ENCODE measurements at regions not wholly inside any gene's neighbourhood (a gene's known extent, or its start where the extent isn't known, plus 50 kb on each side); places are given as distances from the start of the nearest gene placed in this dataset.

- no peak overlapping the region for H3K4me3 ChIP-seq (ENCODE audit: low read depth, low read length)
- DNase-seq (ENCODE audit: low read depth) (no peak), FAIRE-seq (no peak)
- H3K36me3 ChIP-seq (ENCODE audit: control insufficient read depth, insufficient read depth, low read length), result no peaks in the 10 kb centered on the region
- no peaks in the 10 kb centered on the region for H3K27me3 ChIP-seq (ENCODE audit: control insufficient read depth, insufficient read depth, low read length)
- TF ChIP-seq CTCF (IDR thresholded peaks at IDR 0.05; ENCODE audit: insufficient read depth, low read length, severe bottlenecking), result no peak
Measured at GRCh38 chr11:59302991-59303390, 55.7 kb upstream of the OR5AN1 start.

GRCh38 chr11:59295435-59295834 is 63.3 kb upstream of the OR5AN1 start:
- FAIRE-seq (no peak), DNase-seq (ENCODE audit: low read depth) (no peak)
- no peak for TF ChIP-seq CTCF (IDR thresholded peaks at IDR 0.05; ENCODE audit: insufficient read depth, low read length, severe bottlenecking)
- Histone ChIP-seq H3K4me3 (ENCODE audit: low read depth, low read length) (no peak overlapping the region), H3K36me3 (ENCODE audit: control insufficient read depth, insufficient read depth, low read length) (no peaks in the 10 kb centered on the region), H3K27me3 (ENCODE audit: control insufficient read depth, insufficient read depth, low read length) (no peaks in the 10 kb centered on the region)

GRCh38 chr11:59292611-59293010 is 66.1 kb upstream of the OR5AN1 start:
- DNase-seq (ENCODE audit: low read depth) (peak; percentile 52), FAIRE-seq (no peak)
- H3K27me3 ChIP-seq (ENCODE audit: control insufficient read depth, insufficient read depth, low read length), result no peaks in the 10 kb centered on the region
- TF ChIP-seq CTCF (IDR thresholded peaks at IDR 0.05; ENCODE audit: insufficient read depth, low read length, severe bottlenecking), result no peak
- H3K4me3 ChIP-seq (ENCODE audit: low read depth, low read length), result no peak overlapping the region
- no peaks in the 10 kb centered on the region for H3K36me3 ChIP-seq (ENCODE audit: control insufficient read depth, insufficient read depth, low read length)

- FAIRE-seq (no peak), DNase-seq (ENCODE audit: low read depth) (no peak)
- Histone ChIP-seq H3K36me3 (ENCODE audit: control insufficient read depth, insufficient read depth, low read length) (no peaks in the 10 kb centered on the region), H3K4me3 (ENCODE audit: low read depth, low read length) (no peak overlapping the region), H3K27me3 (ENCODE audit: control insufficient read depth, insufficient read depth, low read length) (no peaks in the 10 kb centered on the region)
- TF ChIP-seq CTCF (IDR thresholded peaks at IDR 0.05; ENCODE audit: insufficient read depth, low read length, severe bottlenecking), result no peak
Measured at GRCh38 chr11:59291228-59291627, 67.5 kb upstream of the OR5AN1 start.

GRCh38 chr11:59289356-59290181 is 69.1 kb upstream of the OR5AN1 start:
- DNase-seq (ENCODE audit: low read depth) (no peak), FAIRE-seq (peak; percentile 64)
- Histone ChIP-seq H3K27me3 (ENCODE audit: control insufficient read depth, insufficient read depth, low read length) (no peaks in the 10 kb centered on the region), H3K4me3 (ENCODE audit: low read depth, low read length) (no peak overlapping the region), H3K36me3 (ENCODE audit: control insufficient read depth, insufficient read depth, low read length) (no peaks in the 10 kb centered on the region)
- TF ChIP-seq CTCF (IDR thresholded peaks at IDR 0.05; ENCODE audit: insufficient read depth, low read length, severe bottlenecking), result no peak
